ENCODE measurements at regions not wholly inside any gene's neighbourhood (a gene's known extent, or its start where the extent isn't known, plus 50 kb on each side); places are given as distances from the start of the nearest gene placed in this dataset.

DNA sequence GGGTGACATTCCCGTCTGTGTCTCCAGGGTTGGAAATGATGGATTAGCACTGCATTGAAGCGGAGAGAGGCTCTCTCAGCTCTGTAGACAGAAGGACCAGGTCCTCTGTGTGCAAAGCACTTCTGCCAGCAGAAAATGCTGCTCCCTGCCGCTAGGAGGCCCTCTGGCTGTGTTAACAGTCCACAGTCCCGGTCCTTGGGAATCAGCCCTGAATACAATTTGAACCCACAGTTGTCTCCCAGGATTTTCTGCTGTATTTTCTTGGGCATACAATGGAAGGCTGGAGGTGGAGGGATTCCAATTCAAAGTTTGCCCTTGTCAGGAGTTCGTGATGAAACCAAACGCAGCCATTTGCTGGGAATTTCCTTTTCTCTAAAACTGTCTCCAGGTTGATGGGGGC is 205.2 kb downstream of the GLRX3 start:
- ChIA-PET POLR2A (no interaction called here), CTCF (no interaction called here)
- peaks cover 7% of the 10 kb centered on the region for H3K36me3 Mint-ChIP-seq (ENCODE audit: insufficient read depth, unreplicated experiment)
- BruUV-seq (replicated peaks), result no TSS peak
- no peaks in the 10 kb centered on the region for H3K27me3 Mint-ChIP-seq (ENCODE audit: insufficient read depth, unreplicated experiment)
- intact Hi-C loops (cut with micrococcal nuclease), result no loop called here
- H3K4me1 Mint-ChIP-seq (ENCODE audit: insufficient read depth, unreplicated experiment), result no peaks in the 10 kb centered on the region
- H3K27ac Mint-ChIP-seq (ENCODE audit: low read depth, unreplicated experiment), result no peak overlapping the region
- DNase-seq (ENCODE audit: unreplicated experiment), result no peak
- no peak overlapping the region for H3K4me3 Mint-ChIP-seq (ENCODE audit: unreplicated experiment)
- TF ChIP-seq, protein P1, sequence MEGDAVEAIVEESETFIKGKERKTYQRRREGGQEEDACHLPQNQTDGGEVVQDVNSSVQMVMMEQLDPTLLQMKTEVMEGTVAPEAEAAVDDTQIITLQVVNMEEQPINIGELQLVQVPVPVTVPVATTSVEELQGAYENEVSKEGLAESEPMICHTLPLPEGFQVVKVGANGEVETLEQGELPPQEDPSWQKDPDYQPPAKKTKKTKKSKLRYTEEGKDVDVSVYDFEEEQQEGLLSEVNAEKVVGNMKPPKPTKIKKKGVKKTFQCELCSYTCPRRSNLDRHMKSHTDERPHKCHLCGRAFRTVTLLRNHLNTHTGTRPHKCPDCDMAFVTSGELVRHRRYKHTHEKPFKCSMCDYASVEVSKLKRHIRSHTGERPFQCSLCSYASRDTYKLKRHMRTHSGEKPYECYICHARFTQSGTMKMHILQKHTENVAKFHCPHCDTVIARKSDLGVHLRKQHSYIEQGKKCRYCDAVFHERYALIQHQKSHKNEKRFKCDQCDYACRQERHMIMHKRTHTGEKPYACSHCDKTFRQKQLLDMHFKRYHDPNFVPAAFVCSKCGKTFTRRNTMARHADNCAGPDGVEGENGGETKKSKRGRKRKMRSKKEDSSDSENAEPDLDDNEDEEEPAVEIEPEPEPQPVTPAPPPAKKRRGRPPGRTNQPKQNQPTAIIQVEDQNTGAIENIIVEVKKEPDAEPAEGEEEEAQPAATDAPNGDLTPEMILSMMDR (IDR thresholded peaks at IDR 0.05; ENCODE audit: unreplicated experiment), result peak; percentile 23
- peaks cover 15% of the 10 kb centered on the region for H3K9me3 Mint-ChIP-seq (ENCODE audit: unreplicated experiment)

DNA sequence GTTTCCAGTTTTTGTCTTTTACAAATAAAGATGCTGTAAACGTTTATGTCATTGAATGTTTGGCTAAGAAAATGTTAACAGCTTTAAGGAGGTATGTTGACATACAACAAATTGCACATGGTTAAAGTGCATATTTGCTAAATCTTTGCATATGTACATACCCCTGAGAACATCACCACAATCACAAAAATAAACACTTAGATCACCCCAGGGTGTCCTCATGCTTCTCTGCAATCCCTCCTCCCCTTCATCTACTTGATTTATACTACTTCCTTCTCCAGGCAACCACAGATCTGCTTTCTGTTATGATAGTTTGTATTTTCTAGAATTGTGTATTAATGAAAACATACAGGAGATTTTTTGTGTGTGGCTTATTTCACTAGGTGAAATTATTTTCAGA is 209.5 kb downstream of the GLRX3 start:
- Mint-ChIP-seq H3K4me3 (ENCODE audit: unreplicated experiment) (no peak overlapping the region), H3K27me3 (ENCODE audit: insufficient read depth, unreplicated experiment) (no peaks in the 10 kb centered on the region), H3K9me3 (ENCODE audit: unreplicated experiment) (peaks cover 7% of the 10 kb centered on the region), H3K4me1 (ENCODE audit: insufficient read depth, unreplicated experiment) (no peaks in the 10 kb centered on the region), H3K27ac (ENCODE audit: low read depth, unreplicated experiment) (no peak overlapping the region), H3K36me3 (ENCODE audit: insufficient read depth, unreplicated experiment) (no peaks in the 10 kb centered on the region)
- DNase-seq (ENCODE audit: unreplicated experiment), result no peak
- POLR2A ChIA-PET, result no interaction called here
- CTCF ChIA-PET, result no interaction called here
- no TSS peak for BruUV-seq (replicated peaks)
- TF ChIP-seq, protein P1 (IDR thresholded peaks at IDR 0.05; ENCODE audit: unreplicated experiment), result no peak
- intact Hi-C loops (cut with micrococcal nuclease), result no loop called here

GRCh38 chr10:130350996-130351395 is 214.8 kb downstream of the GLRX3 start:
- DNase-seq (ENCODE audit: unreplicated experiment), result no peak
- no peak overlapping the region for H3K27ac Mint-ChIP-seq (ENCODE audit: low read depth, unreplicated experiment)
- BruUV-seq (replicated peaks), result no TSS peak
- no peaks in the 10 kb centered on the region for H3K27me3 Mint-ChIP-seq (ENCODE audit: insufficient read depth, unreplicated experiment)
- intact Hi-C loops (cut with micrococcal nuclease), result no loop called here
- no peaks in the 10 kb centered on the region for H3K36me3 Mint-ChIP-seq (ENCODE audit: insufficient read depth, unreplicated experiment)
- TF ChIP-seq, protein P1 (IDR thresholded peaks at IDR 0.05; ENCODE audit: unreplicated experiment), result no peak
- H3K4me1 Mint-ChIP-seq (ENCODE audit: insufficient read depth, unreplicated experiment), result no peaks in the 10 kb centered on the region
- H3K4me3 Mint-ChIP-seq (ENCODE audit: unreplicated experiment), result no peak overlapping the region
- H3K9me3 Mint-ChIP-seq (ENCODE audit: unreplicated experiment), result peaks cover 7% of the 10 kb centered on the region
- ChIA-PET CTCF (interaction anchor here (0.6 kb wide), 1 partner anchor 40 kb away, joined by 3 read pairs; no protein-coding TSS in a partner anchor), POLR2A (no interaction called here)

DNA sequence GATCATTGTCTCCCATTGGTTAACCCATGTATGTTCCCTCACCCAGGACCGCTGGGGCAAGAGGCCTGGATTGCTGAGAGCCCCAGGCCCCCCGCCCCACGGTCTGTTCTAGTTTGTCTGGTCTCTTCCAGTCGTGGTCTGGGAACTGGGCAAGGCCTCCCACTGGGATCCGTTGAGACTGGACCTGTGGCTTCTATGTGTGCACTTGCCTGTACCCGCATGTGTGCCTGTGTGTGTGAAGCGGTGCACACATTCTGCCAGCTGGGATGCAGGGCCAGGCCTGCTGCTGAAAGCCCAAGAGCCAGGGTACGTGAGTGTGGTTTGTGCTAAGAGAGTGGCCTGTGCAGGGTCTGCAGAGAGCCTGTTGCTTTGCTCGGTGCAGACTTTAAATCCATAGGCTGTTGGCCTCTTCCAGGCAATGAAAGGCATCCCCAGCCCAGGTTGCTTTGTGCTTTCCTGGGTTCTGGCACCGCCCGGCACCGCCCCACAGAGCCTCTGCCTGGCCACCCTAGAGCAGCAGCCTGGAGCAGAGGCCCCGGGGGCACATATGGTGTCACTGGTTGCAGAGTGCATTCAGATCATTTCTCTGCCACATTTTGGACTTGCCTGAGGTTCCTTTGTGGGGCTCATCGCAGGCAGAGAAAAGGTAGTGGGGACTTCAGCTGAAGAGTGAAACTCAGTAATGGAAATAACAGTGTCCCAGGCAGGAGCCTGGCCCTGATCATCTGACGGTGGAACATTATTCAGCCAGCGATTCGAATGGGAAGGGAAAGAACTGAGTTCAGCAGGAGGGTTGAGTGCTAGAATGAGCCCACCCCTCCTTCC is 215.5 kb downstream of the GLRX3 start:
- no peaks in the 10 kb centered on the region for H3K36me3 Mint-ChIP-seq (ENCODE audit: insufficient read depth, unreplicated experiment)
- ChIA-PET POLR2A (no interaction called here), CTCF (interaction anchor here (0.6 kb wide), 1 partner anchor 1347 kb away, joined by 3 read pairs; no protein-coding TSS in a partner anchor)
- intact Hi-C loops (cut with micrococcal nuclease), result no loop called here
- no peaks in the 10 kb centered on the region for H3K27me3 Mint-ChIP-seq (ENCODE audit: insufficient read depth, unreplicated experiment)
- no peak overlapping the region for H3K4me3 Mint-ChIP-seq (ENCODE audit: unreplicated experiment)
- TF ChIP-seq, protein P1 (IDR thresholded peaks at IDR 0.05; ENCODE audit: unreplicated experiment), result no peak
- H3K4me1 Mint-ChIP-seq (ENCODE audit: insufficient read depth, unreplicated experiment), result no peaks in the 10 kb centered on the region
- no TSS peak for BruUV-seq (replicated peaks)
- no peak overlapping the region for H3K27ac Mint-ChIP-seq (ENCODE audit: low read depth, unreplicated experiment)
- peaks cover 7% of the 10 kb centered on the region for H3K9me3 Mint-ChIP-seq (ENCODE audit: unreplicated experiment)
- no peak for DNase-seq (ENCODE audit: unreplicated experiment)

Data from MCF 10A (cell line).